ENCODE measurements at regions not wholly inside any gene's neighbourhood (a gene's known extent, or its start where the extent isn't known, plus 50 kb on each side); places are given as distances from the start of the nearest gene placed in this dataset.
A peak's percentile ranks its signal among the peaks of the same experiment; 100 is the strongest.

- WGBS, 3 donors = 34 to 47% (median 37%) methylated on average over 2 of the region's 2 CpGs
- H3K4me3 ChIP-seq (ENCODE audit: low read depth in 1 of 3, low read length in 3 of 3) = no peak overlapping the region
- H3K27me3 ChIP-seq (ENCODE audit: control insufficient read depth in 3 of 3, insufficient read depth in 3 of 3, low read length in 3 of 3) = no peaks in the 10 kb centered on the region
- no peaks in the 10 kb centered on the region for H3K9me3 ChIP-seq (ENCODE audit: control insufficient read depth in 2 of 2, insufficient read depth in 1 of 2, low read depth in 1 of 2, low read length in 1 of 2)
- no peaks in the 10 kb centered on the region for H3K36me3 ChIP-seq (ENCODE audit: control insufficient read depth in 3 of 3, insufficient read depth in 2 of 3, low read depth in 1 of 3, low read length in 3 of 3)
- FAIRE-seq (no peak), DNase-seq (no peak)
- no peak overlapping the region for H3K27ac ChIP-seq (ENCODE audit: low read depth in 1 of 3, low read length in 2 of 3)
- no peaks in the 10 kb centered on the region for H3K4me1 ChIP-seq (ENCODE audit: control insufficient read depth in 3 of 3, insufficient read depth in 2 of 3, low read depth in 1 of 3, low read length in 2 of 3)
Observed at GRCh38 chr2:198774576-198774975, 683.2 kb downstream of the SATB2 start.

- Histone ChIP-seq H3K4me1 (ENCODE audit: control insufficient read depth in 3 of 3, insufficient read depth in 2 of 3, low read depth in 1 of 3, low read length in 2 of 3) (no peaks in the 10 kb centered on the region), H3K9me3 (ENCODE audit: control insufficient read depth in 2 of 2, insufficient read depth in 1 of 2, low read depth in 1 of 2, low read length in 1 of 2) (no peaks in the 10 kb centered on the region), H3K27me3 (ENCODE audit: control insufficient read depth in 3 of 3, insufficient read depth in 3 of 3, low read length in 3 of 3) (no peaks in the 10 kb centered on the region), H3K4me3 (ENCODE audit: low read depth in 1 of 3, low read length in 3 of 3) (no peak overlapping the region), H3K36me3 (ENCODE audit: control insufficient read depth in 3 of 3, insufficient read depth in 2 of 3, low read depth in 1 of 3, low read length in 3 of 3) (no peaks in the 10 kb centered on the region), H3K27ac (ENCODE audit: low read depth in 1 of 3, low read length in 2 of 3) (no peak overlapping the region)
- WGBS, 3 donors = 77 to 84% (median 81%) methylated on average over 5 of the region's 5 CpGs
- FAIRE-seq (no peak), DNase-seq (no peak)
Observed at GRCh38 chr2:198767694-198768093, 690.0 kb downstream of the SATB2 start.

- FAIRE-seq (no peak), DNase-seq (no peak)
- WGBS, 3 donors = 47 to 54% (median 54%) methylated on average over 1 of the region's 1 CpG
- Histone ChIP-seq H3K4me3 (ENCODE audit: low read depth in 1 of 3, low read length in 3 of 3) (no peak overlapping the region), H3K4me1 (ENCODE audit: control insufficient read depth in 3 of 3, insufficient read depth in 2 of 3, low read depth in 1 of 3, low read length in 2 of 3) (no peaks in the 10 kb centered on the region), H3K27ac (ENCODE audit: low read depth in 1 of 3, low read length in 2 of 3) (no peak overlapping the region), H3K9me3 (ENCODE audit: control insufficient read depth in 2 of 2, insufficient read depth in 1 of 2, low read depth in 1 of 2, low read length in 1 of 2) (no peaks in the 10 kb centered on the region), H3K27me3 (ENCODE audit: control insufficient read depth in 3 of 3, insufficient read depth in 3 of 3, low read length in 3 of 3) (no peaks in the 10 kb centered on the region), H3K36me3 (ENCODE audit: control insufficient read depth in 3 of 3, insufficient read depth in 2 of 3, low read depth in 1 of 3, low read length in 3 of 3) (no peaks in the 10 kb centered on the region)
Observed at GRCh38 chr2:198763793-198764192, 693.9 kb downstream of the SATB2 start.

- DNase-seq (no peak), FAIRE-seq (no peak)
- H3K4me3 ChIP-seq (ENCODE audit: low read depth in 1 of 3, low read length in 3 of 3) = no peak overlapping the region
- H3K27ac ChIP-seq (ENCODE audit: low read depth in 1 of 3, low read length in 2 of 3) = no peak overlapping the region
- H3K4me1 ChIP-seq (ENCODE audit: control insufficient read depth in 3 of 3, insufficient read depth in 2 of 3, low read depth in 1 of 3, low read length in 2 of 3) = no peaks in the 10 kb centered on the region
- H3K36me3 ChIP-seq (ENCODE audit: control insufficient read depth in 3 of 3, insufficient read depth in 2 of 3, low read depth in 1 of 3, low read length in 3 of 3) = no peaks in the 10 kb centered on the region
- WGBS, 3 donors = 72 to 86% (median 76%) methylated on average over 3 of the region's 3 CpGs
- H3K27me3 ChIP-seq (ENCODE audit: control insufficient read depth in 3 of 3, insufficient read depth in 3 of 3, low read length in 3 of 3) = no peaks in the 10 kb centered on the region
- H3K9me3 ChIP-seq (ENCODE audit: control insufficient read depth in 2 of 2, insufficient read depth in 1 of 2, low read depth in 1 of 2, low read length in 1 of 2) = no peaks in the 10 kb centered on the region
Observed at GRCh38 chr2:198762441-198762840, 695.3 kb downstream of the SATB2 start.

- FAIRE-seq (no peak), DNase-seq (peak in 1 of 2 donors; percentile 56)
- Histone ChIP-seq H3K27ac (ENCODE audit: low read depth in 1 of 3, low read length in 2 of 3) (no peak overlapping the region), H3K4me3 (ENCODE audit: low read depth in 1 of 3, low read length in 3 of 3) (no peak overlapping the region), H3K36me3 (ENCODE audit: control insufficient read depth in 3 of 3, insufficient read depth in 2 of 3, low read depth in 1 of 3, low read length in 3 of 3) (no peaks in the 10 kb centered on the region), H3K4me1 (ENCODE audit: control insufficient read depth in 3 of 3, insufficient read depth in 2 of 3, low read depth in 1 of 3, low read length in 2 of 3) (no peaks in the 10 kb centered on the region), H3K9me3 (ENCODE audit: control insufficient read depth in 2 of 2, insufficient read depth in 1 of 2, low read depth in 1 of 2, low read length in 1 of 2) (no peaks in the 10 kb centered on the region), H3K27me3 (ENCODE audit: control insufficient read depth in 3 of 3, insufficient read depth in 3 of 3, low read length in 3 of 3) (no peaks in the 10 kb centered on the region)
- WGBS, 3 donors = 14 to 59% (median 37%) methylated on average over 3 of the region's 3 CpGs
Observed at GRCh38 chr2:198757069-198757468, 700.7 kb downstream of the SATB2 start.

GRCh38 chr2:198756166-198756565 is 701.6 kb downstream of the SATB2 start:
- no peaks in the 10 kb centered on the region for H3K9me3 ChIP-seq (ENCODE audit: control insufficient read depth in 2 of 2, insufficient read depth in 1 of 2, low read depth in 1 of 2, low read length in 1 of 2)
- FAIRE-seq (no peak), DNase-seq (no peak)
- no peaks in the 10 kb centered on the region for H3K27me3 ChIP-seq (ENCODE audit: control insufficient read depth in 3 of 3, insufficient read depth in 3 of 3, low read length in 3 of 3)
- H3K27ac ChIP-seq (ENCODE audit: low read depth in 1 of 3, low read length in 2 of 3) = no peak overlapping the region
- no peaks in the 10 kb centered on the region for H3K36me3 ChIP-seq (ENCODE audit: control insufficient read depth in 3 of 3, insufficient read depth in 2 of 3, low read depth in 1 of 3, low read length in 3 of 3)
- no peaks in the 10 kb centered on the region for H3K4me1 ChIP-seq (ENCODE audit: control insufficient read depth in 3 of 3, insufficient read depth in 2 of 3, low read depth in 1 of 3, low read length in 2 of 3)
- H3K4me3 ChIP-seq (ENCODE audit: low read depth in 1 of 3, low read length in 3 of 3) = no peak overlapping the region
- WGBS, 3 donors = 62 to 89% (median 64%) methylated on average over 3 of the region's 3 CpGs

GRCh38 chr2:198753101-198753500 is 704.6 kb downstream of the SATB2 start:
- 68 to 76% (median 68%) methylated on average over 3 of the region's 3 CpGs for WGBS, 3 donors
- Histone ChIP-seq H3K27me3 (ENCODE audit: control insufficient read depth in 3 of 3, insufficient read depth in 3 of 3, low read length in 3 of 3) (no peaks in the 10 kb centered on the region), H3K36me3 (ENCODE audit: control insufficient read depth in 3 of 3, insufficient read depth in 2 of 3, low read depth in 1 of 3, low read length in 3 of 3) (no peaks in the 10 kb centered on the region), H3K4me3 (ENCODE audit: low read depth in 1 of 3, low read length in 3 of 3) (no peak overlapping the region), H3K4me1 (ENCODE audit: control insufficient read depth in 3 of 3, insufficient read depth in 2 of 3, low read depth in 1 of 3, low read length in 2 of 3) (no peaks in the 10 kb centered on the region), H3K9me3 (ENCODE audit: control insufficient read depth in 2 of 2, insufficient read depth in 1 of 2, low read depth in 1 of 2, low read length in 1 of 2) (no peaks in the 10 kb centered on the region), H3K27ac (ENCODE audit: low read depth in 1 of 3, low read length in 2 of 3) (no peak overlapping the region)
- no peak for FAIRE-seq
- no peak for DNase-seq

GRCh38 chr2:198749364-198749763 is 708.4 kb downstream of the SATB2 start:
- no peak for FAIRE-seq

GRCh38 chr2:198731842-198732399 is 725.8 kb downstream of the SATB2 start:
- FAIRE-seq = no peak
- no peaks in the 10 kb centered on the region for H3K9me3 ChIP-seq (ENCODE audit: control insufficient read depth in 2 of 2, insufficient read depth in 1 of 2, low read depth in 1 of 2, low read length in 1 of 2)
- DNase-seq = no peak
- 64 to 73% (median 72%) methylated on average over 3 of the region's 3 CpGs for WGBS, 3 donors
- H3K27ac ChIP-seq (ENCODE audit: low read depth in 1 of 3, low read length in 2 of 3) = no peak overlapping the region
- no peaks in the 10 kb centered on the region for H3K36me3 ChIP-seq (ENCODE audit: control insufficient read depth in 3 of 3, insufficient read depth in 2 of 3, low read depth in 1 of 3, low read length in 3 of 3)
- no peaks in the 10 kb centered on the region for H3K4me1 ChIP-seq (ENCODE audit: control insufficient read depth in 3 of 3, insufficient read depth in 2 of 3, low read depth in 1 of 3, low read length in 2 of 3)
- no peaks in the 10 kb centered on the region for H3K27me3 ChIP-seq (ENCODE audit: control insufficient read depth in 3 of 3, insufficient read depth in 3 of 3, low read length in 3 of 3)
- H3K4me3 ChIP-seq (ENCODE audit: low read depth in 1 of 3, low read length in 3 of 3) = no peak overlapping the region

More at GRCh38 chr2:198749364-198749763, 708.4 kb downstream of the SATB2 start:
- no peak for DNase-seq
- no peaks in the 10 kb centered on the region for H3K4me1 ChIP-seq (ENCODE audit: control insufficient read depth in 3 of 3, insufficient read depth in 2 of 3, low read depth in 1 of 3, low read length in 2 of 3)
- no peaks in the 10 kb centered on the region for H3K9me3 ChIP-seq (ENCODE audit: control insufficient read depth in 2 of 2, insufficient read depth in 1 of 2, low read depth in 1 of 2, low read length in 1 of 2)
- H3K27ac ChIP-seq (ENCODE audit: low read depth in 1 of 3, low read length in 2 of 3) = no peak overlapping the region
- no peaks in the 10 kb centered on the region for H3K36me3 ChIP-seq (ENCODE audit: control insufficient read depth in 3 of 3, insufficient read depth in 2 of 3, low read depth in 1 of 3, low read length in 3 of 3)
- no peaks in the 10 kb centered on the region for H3K27me3 ChIP-seq (ENCODE audit: control insufficient read depth in 3 of 3, insufficient read depth in 3 of 3, low read length in 3 of 3)
- H3K4me3 ChIP-seq (ENCODE audit: low read depth in 1 of 3, low read length in 3 of 3) = no peak overlapping the region
- 76 to 90% (median 84%) methylated on average over 2 of the region's 2 CpGs for WGBS, 3 donors

Data from small intestine (tissue), 7 donors.